Ovary (tissue), 7 donors: ENCODE measurements at regions not wholly inside any gene's neighbourhood (a gene's known extent, or its start where the extent isn't known, plus 50 kb on each side); places are given as distances from the start of the nearest gene placed in this dataset.

Experiments
- DNase-seq, 5 donors: peaks; one replicate each; pipeline ENCODE4 v3.0.0-alpha.2; 2019 to 2020
- H3K27ac ChIP-seq, 2 donors: fragments of 200-600 bp; one replicate each; pipeline versions ENCODE4 v1.5.1 to v1.8.0; 2019 to 2022
- H3K27me3 ChIP-seq: fragments of 200-600 bp; one replicate; pipeline ENCODE4 v1.8.0; 2022
- H3K36me3 ChIP-seq: fragments of 200-600 bp; sonication (generic); one replicate; pipeline ENCODE4 v1.5.1; 2019
- H3K4me1 ChIP-seq: one replicate; pipeline ENCODE4 v1.8.1; 2013; ENCODE audit warnings: mild to moderate bottlenecking, moderate library complexity; ENCODE audit not compliant: insufficient read depth
- H3K4me3 ChIP-seq: fragments of 200-600 bp; sonication (generic); one replicate; pipeline ENCODE4 v1.5.1; 2017
- H3K9me3 ChIP-seq, 2 donors: fragments of 200-600 bp in 1 of 2; sonication (generic) in 1 of 2; one replicate each; pipeline versions ENCODE4 v1.5.1 to v1.8.1; 2013 to 2019; ENCODE audit warnings: mild to moderate bottlenecking in 1 of 2, moderate library complexity in 1 of 2
- EP300 ChIP-seq: sonication (generic); formaldehyde crosslinking; IDR thresholded peaks from one replicate; pipeline ENCODE4 v1.6.1; 2017; ENCODE audit warnings: antibody characterized with exemption
- POLR2A ChIP-seq: fragments of 450-650 bp; IDR thresholded peaks from one replicate; pipeline ENCODE4 v1.6.1; 2017; ENCODE audit warnings: antibody characterized with exemption, mild to moderate bottlenecking, moderate library complexity
- WGBS, 3 donors: extraction: QIAGEN DNeasy Blood & Tissue Kit in 1 of 3; methylation state at CpG; one replicate each; pipeline versions ENCODE4 v1.1.5 to v1.1.7; 2013 to 2017; 5-methylcytosine and 5-hydroxymethylcytosine counted together
- intact Hi-C, 4 donors: fragments of 100-400 bp; cut with DNase I; formaldehyde crosslinking; loops; one replicate each; pipeline versions ENCODE4 v1.11.0 to v1.15.1; 2022 to 2023
- TF ChIP-seq, protein P1 (sequence below), 3 donors: fragments of 450-650 bp in 2 of 3; fragments of 200-600 bp in 1 of 3; IDR thresholded peaks; one replicate each; pipeline versions ENCODE4 v1.5.1 to v1.8.0; 2016 to 2022; ENCODE audit warnings: antibody characterized with exemption in 3 of 3, mild to moderate bottlenecking in 1 of 3
- donor health status: DM: no; HTN: no; CAD: no; lungs with moderate emphysema.
- donor health status: DM: no; HTN: no; CAD: no.
- donor health status: Bipolar disorder and iron deficiency.
- donor health status: DM: no; HTN: no; CAD: no.
- donor health status: DM: yes; HTN: yes; CAD: no.

DNA sequence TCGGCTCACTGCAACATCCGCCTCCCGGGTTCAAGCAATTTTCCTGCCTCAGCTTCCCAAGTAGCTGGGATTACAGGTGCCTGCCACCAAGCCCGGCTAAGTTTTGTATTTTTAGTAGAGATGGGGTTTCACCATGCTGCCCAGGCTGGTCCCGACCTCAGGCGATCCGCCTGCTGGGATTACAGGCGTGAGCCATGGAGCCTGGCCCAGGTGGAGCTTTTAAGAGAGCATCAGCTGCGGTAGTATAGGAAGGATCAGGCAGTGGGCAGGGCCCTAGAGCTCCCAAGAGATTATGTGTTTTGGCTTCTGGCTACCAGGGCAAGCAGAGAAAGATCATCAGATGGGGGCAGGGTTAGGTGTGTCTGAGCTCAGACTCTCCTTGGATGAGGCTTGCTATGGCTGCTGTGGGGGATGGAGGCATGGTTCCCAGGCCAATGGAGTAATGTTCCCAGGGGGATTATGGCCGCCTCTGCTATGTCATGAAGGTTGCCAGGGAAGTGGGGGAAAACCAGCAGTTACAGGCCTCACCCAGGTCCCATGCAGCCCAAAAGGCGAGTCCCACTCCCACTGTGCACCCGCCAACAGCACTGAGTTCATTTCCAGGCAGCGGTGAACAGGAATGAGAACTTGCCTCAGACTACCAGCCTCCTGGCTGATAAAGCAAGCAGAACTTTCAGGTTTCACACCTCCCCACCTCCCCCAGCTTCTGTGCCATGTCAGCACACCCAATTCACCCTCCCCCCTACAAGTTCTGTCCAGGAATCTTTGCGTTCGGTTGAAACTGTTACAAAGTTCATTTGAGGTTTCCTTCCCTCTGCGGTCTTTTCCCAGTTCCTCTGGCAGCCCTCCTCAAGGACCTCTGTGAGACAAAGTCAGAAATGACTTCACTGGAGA lies 507.6 kb downstream of the SPATA31D1 start:
- Histone ChIP-seq H3K4me3 (no peak overlapping the region), H3K27me3 (no peaks in the 10 kb centered on the region), H3K27ac (no peak overlapping the region), H3K4me1 (no peaks in the 10 kb centered on the region), H3K36me3 (no peaks in the 10 kb centered on the region), H3K9me3 (no peaks in the 10 kb centered on the region)
- 86 to 90% (median 88%) methylated on average over 15 to 16 of the region's 16 CpGs for WGBS, 3 donors
- intact Hi-C loops = no loop called here
- no peak for DNase-seq
- TF ChIP-seq POLR2A (no peak), EP300 (no peak)
- TF ChIP-seq, protein P1, sequence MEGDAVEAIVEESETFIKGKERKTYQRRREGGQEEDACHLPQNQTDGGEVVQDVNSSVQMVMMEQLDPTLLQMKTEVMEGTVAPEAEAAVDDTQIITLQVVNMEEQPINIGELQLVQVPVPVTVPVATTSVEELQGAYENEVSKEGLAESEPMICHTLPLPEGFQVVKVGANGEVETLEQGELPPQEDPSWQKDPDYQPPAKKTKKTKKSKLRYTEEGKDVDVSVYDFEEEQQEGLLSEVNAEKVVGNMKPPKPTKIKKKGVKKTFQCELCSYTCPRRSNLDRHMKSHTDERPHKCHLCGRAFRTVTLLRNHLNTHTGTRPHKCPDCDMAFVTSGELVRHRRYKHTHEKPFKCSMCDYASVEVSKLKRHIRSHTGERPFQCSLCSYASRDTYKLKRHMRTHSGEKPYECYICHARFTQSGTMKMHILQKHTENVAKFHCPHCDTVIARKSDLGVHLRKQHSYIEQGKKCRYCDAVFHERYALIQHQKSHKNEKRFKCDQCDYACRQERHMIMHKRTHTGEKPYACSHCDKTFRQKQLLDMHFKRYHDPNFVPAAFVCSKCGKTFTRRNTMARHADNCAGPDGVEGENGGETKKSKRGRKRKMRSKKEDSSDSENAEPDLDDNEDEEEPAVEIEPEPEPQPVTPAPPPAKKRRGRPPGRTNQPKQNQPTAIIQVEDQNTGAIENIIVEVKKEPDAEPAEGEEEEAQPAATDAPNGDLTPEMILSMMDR (IDR thresholded peaks at IDR 0.05) = no peak

DNA sequence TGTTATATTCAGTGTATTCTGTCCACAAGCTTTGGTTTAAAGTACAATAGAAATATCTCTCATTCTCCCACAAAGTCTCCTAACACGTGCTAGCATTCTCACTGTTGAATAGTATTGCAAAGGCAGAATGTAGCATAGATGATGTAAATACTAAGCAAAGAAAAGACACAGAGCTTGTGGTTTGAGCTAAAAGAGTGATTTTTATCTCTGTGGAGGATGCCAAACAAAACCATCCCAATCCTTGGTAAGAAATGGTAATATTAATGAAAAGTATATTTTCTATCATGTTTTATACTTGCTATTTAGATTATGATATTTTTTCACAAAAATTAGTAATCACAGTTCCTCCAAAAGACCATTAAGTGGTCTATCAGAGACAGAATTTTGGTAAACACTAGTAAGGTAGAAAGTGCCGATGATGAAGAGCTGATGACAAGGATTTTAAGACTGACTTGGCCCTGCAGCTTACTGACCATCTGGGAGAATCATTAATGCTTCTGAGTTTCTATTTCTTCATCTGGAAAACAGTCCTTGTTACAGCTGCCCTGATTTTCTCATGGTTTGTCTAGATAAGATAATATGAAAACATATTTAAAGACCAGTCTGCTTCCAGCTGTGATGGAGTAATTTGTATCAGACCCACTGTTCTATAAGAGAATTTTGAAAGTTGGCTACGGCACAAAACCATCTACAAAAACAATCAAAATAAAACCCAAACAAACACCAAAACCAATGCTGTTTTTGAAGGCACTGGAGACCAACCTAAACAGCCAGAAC lies 510.2 kb downstream of the SPATA31D1 start:
- H3K4me1 ChIP-seq = no peaks in the 10 kb centered on the region
- no peaks in the 10 kb centered on the region for H3K27me3 ChIP-seq
- no peaks in the 10 kb centered on the region for H3K36me3 ChIP-seq
- no peak overlapping the region for H3K27ac ChIP-seq
- 31 to 53% (median 49%) methylated on average over 3 of the region's 3 CpGs for WGBS, 3 donors
- TF ChIP-seq, protein P1 (IDR thresholded peaks at IDR 0.05) = no peak
- TF ChIP-seq EP300 = no peak
- no peak for TF ChIP-seq POLR2A
- intact Hi-C loops = no loop called here
- no peak for DNase-seq
- no peak overlapping the region for H3K4me3 ChIP-seq
- H3K9me3 ChIP-seq = no peaks in the 10 kb centered on the region

DNA sequence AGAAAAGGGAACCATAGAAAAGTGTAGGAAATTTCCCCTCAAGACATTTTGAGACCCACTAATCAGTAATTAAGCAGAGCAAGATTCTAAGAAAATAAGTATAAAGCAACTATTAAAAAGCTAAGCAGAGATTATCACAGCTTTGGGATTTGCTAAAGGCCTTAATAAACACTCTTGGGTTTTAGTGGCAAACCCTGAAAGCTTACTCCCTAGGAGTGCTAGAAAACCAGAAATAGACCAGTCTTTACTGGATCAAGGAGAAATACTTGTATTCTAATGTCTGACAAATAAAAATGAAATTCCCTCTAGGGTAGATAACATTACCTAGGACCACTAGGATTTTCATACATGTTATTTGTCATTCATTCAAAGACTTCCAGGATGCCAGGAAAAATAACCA lies 510.8 kb downstream of the SPATA31D1 start:
- intact Hi-C loops = no loop called here
- Histone ChIP-seq H3K9me3 (no peaks in the 10 kb centered on the region), H3K36me3 (no peaks in the 10 kb centered on the region), H3K27ac (no peak overlapping the region), H3K4me3 (no peak overlapping the region), H3K4me1 (no peaks in the 10 kb centered on the region), H3K27me3 (no peaks in the 10 kb centered on the region)
- TF ChIP-seq POLR2A (no peak), EP300 (no peak)
- TF ChIP-seq, protein P1 (IDR thresholded peaks at IDR 0.05) = no peak
- DNase-seq = no peak

DNA sequence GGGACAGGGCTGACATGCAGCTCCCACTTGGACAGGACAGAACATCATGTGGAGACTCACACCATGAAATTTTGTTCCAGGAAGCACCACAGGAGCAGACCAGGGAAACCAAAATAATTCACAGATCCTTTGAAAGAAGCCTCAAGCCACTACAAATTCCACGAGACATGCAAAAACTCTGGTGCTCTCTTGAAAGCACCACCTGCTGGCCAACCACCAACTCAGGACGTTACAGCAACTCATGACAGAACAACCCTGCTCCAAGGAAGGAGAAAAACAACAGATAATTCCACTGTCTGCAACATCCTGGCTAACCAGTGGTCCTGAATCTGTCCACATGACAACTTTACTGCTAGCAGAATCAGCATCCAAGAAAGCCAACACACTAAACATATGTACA lies 516.0 kb downstream of the SPATA31D1 start:
- H3K4me3 ChIP-seq = no peak overlapping the region
- no peaks in the 10 kb centered on the region for H3K4me1 ChIP-seq
- no peaks in the 10 kb centered on the region for H3K36me3 ChIP-seq
- H3K9me3 ChIP-seq = peaks cover 0 to 3% of the 10 kb centered on the region in 2 donors
- H3K27me3 ChIP-seq = no peaks in the 10 kb centered on the region
- TF ChIP-seq EP300 (no peak), POLR2A (no peak)
- TF ChIP-seq, protein P1 (IDR thresholded peaks at IDR 0.05) = no peak
- WGBS, 3 donors = 75 to 78% (median 76%) methylated on average over 2 of the region's 2 CpGs
- no peak overlapping the region for H3K27ac ChIP-seq
- DNase-seq = no peak
- intact Hi-C loops = no loop called here
